Keratinocyte (primary cell): ENCODE measurements at regions not wholly inside any gene's neighbourhood (a gene's known extent, or its start where the extent isn't known, plus 50 kb on each side); places are given as distances from the start of the nearest gene placed in this dataset.

Experiments used
- DNase-seq: peaks from one replicate; pipeline ENCODE4 v3.0.0-alpha.2; 2011; ENCODE audit warnings: low read depth, missing footprints, low spot score
- FAIRE-seq: peaks from 2 replicates; lab custom pipeline; 2011; peaks lifted over from hg19 to GRCh38; lab: Jason Lieb, UNC
- H2AFZ ChIP-seq: 2 replicates; pipeline ENCODE4 v1.6.0; 2012; ENCODE audit warnings: low read length, control low read depth, inconsistent platforms; ENCODE audit not compliant: control insufficient read depth
- H3K27ac ChIP-seq: 2 replicates; pipeline ENCODE4 v1.5.1; 2011; ENCODE audit warnings: low read length; ENCODE audit not compliant: control insufficient read depth, insufficient read depth
- H3K27me3 ChIP-seq: 3 replicates; pipeline ENCODE4 v1.6.0; 2011; ENCODE audit warnings: low read length; ENCODE audit not compliant: control insufficient read depth, insufficient read depth; ENCODE audit errors: extremely low read depth
- H3K36me3 ChIP-seq, 2 experiments: 2 replicates in 1 of 2; 3 replicates in 1 of 2; pipeline ENCODE4 v1.5.1; 2011; ENCODE audit warnings: low read length in 2 of 2, mild to moderate bottlenecking in 1 of 2; ENCODE audit not compliant: control insufficient read depth in 2 of 2, insufficient read depth in 2 of 2; ENCODE audit errors: extremely low read depth in 1 of 2
- H3K4me1 ChIP-seq: 3 replicates; pipeline ENCODE4 v1.5.1; 2011; ENCODE audit warnings: low read length; ENCODE audit not compliant: control insufficient read depth, insufficient read depth; ENCODE audit errors: extremely low read depth
- H3K4me2 ChIP-seq: 3 replicates; pipeline ENCODE4 v1.6.0; 2011; ENCODE audit warnings: low read depth, low read length; ENCODE audit not compliant: control insufficient read depth, insufficient read depth; ENCODE audit errors: extremely low read depth
- H3K4me3 ChIP-seq, 3 experiments: fragments of 200-600 bp in 1 of 3; sonication (generic) in 1 of 3; 2 replicates in 2 of 3; 3 replicates in 1 of 3; pipeline ENCODE4 v1.5.1; 2011 to 2016; ENCODE audit warnings: low read length in 3 of 3, mild to moderate bottlenecking in 3 of 3, control low read depth in 2 of 3, inconsistent platforms in 1 of 3, low read depth in 1 of 3, mixed read lengths in 1 of 3, mixed run types in 1 of 3, moderate library complexity in 1 of 3; ENCODE audit not compliant: control insufficient read depth in 2 of 3, insufficient read depth in 2 of 3; ENCODE audit errors: extremely low read depth in 1 of 3
- H3K79me2 ChIP-seq: 2 replicates; pipeline ENCODE4 v1.6.0; 2012; ENCODE audit warnings: low read length; ENCODE audit not compliant: control insufficient read depth, insufficient read depth
- H3K9ac ChIP-seq: 3 replicates; pipeline ENCODE4 v1.6.0; 2011; ENCODE audit warnings: low read length; ENCODE audit not compliant: control insufficient read depth, insufficient read depth; ENCODE audit errors: extremely low read depth
- H3K9me1 ChIP-seq: 3 replicates; pipeline ENCODE4 v1.6.0; 2011; ENCODE audit warnings: low read length; ENCODE audit not compliant: control insufficient read depth, insufficient read depth; ENCODE audit errors: extremely low read depth
- H3K9me3 ChIP-seq: 2 replicates; pipeline ENCODE4 v1.5.1; 2012; ENCODE audit warnings: low read depth, low read length; ENCODE audit not compliant: control insufficient read depth
- H4K20me1 ChIP-seq: 3 replicates; pipeline ENCODE4 v1.6.0; 2011; ENCODE audit warnings: low read length; ENCODE audit not compliant: control insufficient read depth, insufficient read depth; ENCODE audit errors: extremely low read depth
- EZH2 ChIP-seq: IDR thresholded peaks from one replicate; pipeline ENCODE4 v1.6.1; 2012; ENCODE audit warnings: inconsistent platforms, mild to moderate bottlenecking, low read length, moderate library complexity
- dilution Hi-C: fragments of 300-500 bp; cut with MboI; formaldehyde crosslinking; loops from one replicate; pipeline ENCODE4 v1.7.0; 2020; ENCODE audit warnings: low sequenced_read_pairs; ENCODE audit not compliant: extremely low pct_ligation_motif_present
- TF ChIP-seq, protein P1 (sequence below), 3 experiments: IDR thresholded peaks in 1 of 3; conservative IDR thresholded peaks in 1 of 3; optimal IDR thresholded peaks in 1 of 3; 2 replicates in 2 of 3; 3 replicates in 1 of 3; pipeline versions ENCODE3 to v1.5.1; 2011; ENCODE audit warnings: low read length in 3 of 3, mild to moderate bottlenecking in 3 of 3, moderate library complexity in 2 of 3, control low read depth in 1 of 3, inconsistent platforms in 1 of 3; ENCODE audit not compliant: insufficient read depth in 2 of 3; ENCODE audit errors: extremely low read depth in 1 of 3

GRCh38 chr18:67583621-67584020 is 67.1 kb upstream of the DSEL start:
- TF ChIP-seq EZH2 = no peak
- TF ChIP-seq, protein P1, sequence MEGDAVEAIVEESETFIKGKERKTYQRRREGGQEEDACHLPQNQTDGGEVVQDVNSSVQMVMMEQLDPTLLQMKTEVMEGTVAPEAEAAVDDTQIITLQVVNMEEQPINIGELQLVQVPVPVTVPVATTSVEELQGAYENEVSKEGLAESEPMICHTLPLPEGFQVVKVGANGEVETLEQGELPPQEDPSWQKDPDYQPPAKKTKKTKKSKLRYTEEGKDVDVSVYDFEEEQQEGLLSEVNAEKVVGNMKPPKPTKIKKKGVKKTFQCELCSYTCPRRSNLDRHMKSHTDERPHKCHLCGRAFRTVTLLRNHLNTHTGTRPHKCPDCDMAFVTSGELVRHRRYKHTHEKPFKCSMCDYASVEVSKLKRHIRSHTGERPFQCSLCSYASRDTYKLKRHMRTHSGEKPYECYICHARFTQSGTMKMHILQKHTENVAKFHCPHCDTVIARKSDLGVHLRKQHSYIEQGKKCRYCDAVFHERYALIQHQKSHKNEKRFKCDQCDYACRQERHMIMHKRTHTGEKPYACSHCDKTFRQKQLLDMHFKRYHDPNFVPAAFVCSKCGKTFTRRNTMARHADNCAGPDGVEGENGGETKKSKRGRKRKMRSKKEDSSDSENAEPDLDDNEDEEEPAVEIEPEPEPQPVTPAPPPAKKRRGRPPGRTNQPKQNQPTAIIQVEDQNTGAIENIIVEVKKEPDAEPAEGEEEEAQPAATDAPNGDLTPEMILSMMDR (optimal IDR thresholded peaks at IDR 0.05 in 1 of 3, IDR thresholded peaks at IDR 0.05 in 1 of 3, conservative IDR thresholded peaks at IDR 0.05 in 1 of 3; ENCODE audit: extremely low read depth in 1 of 3, insufficient read depth in 2 of 3, low read length in 3 of 3) = no peak
- no peaks in the 10 kb centered on the region for H3K27me3 ChIP-seq
- no peak for FAIRE-seq
- H3K4me3 ChIP-seq = no peak overlapping the region
- no peak overlapping the region for H3K27ac ChIP-seq
- dilution Hi-C loops = no loop called here
- no peaks in the 10 kb centered on the region for H3K4me1 ChIP-seq
- no peaks in the 10 kb centered on the region for H4K20me1 ChIP-seq
- no peak overlapping the region for H3K4me2 ChIP-seq
- no peaks in the 10 kb centered on the region for H3K36me3 ChIP-seq
- H3K9ac ChIP-seq = no peak overlapping the region
- H3K79me2 ChIP-seq = no peaks in the 10 kb centered on the region
- H2AFZ ChIP-seq = no peak overlapping the region
- DNase-seq = no peak
- H3K9me3 ChIP-seq = no peaks in the 10 kb centered on the region
- no peaks in the 10 kb centered on the region for H3K9me1 ChIP-seq

DNA sequence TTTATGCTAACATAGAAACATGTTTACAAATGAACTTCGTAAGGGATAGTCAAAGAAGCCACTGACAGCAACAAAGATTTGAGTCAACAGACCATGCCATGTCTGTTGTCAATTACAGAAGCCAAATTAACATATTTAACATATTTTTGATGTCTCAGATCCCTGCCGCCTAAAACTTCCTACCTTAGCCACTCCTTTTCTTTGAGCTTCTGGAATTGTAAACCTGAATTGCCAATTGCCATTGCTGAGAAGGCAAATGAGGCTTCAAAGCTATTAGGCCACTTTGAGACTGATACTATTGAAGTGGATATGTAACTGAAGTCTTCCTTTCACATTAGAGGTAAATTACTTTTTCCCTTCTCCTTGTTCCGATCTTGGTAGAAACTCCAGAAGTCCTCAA is 66.0 kb upstream of the DSEL start:
- Histone ChIP-seq H3K9me1 (no peaks in the 10 kb centered on the region), H4K20me1 (no peaks in the 10 kb centered on the region), H3K27ac (no peak overlapping the region), H3K9ac (no peak overlapping the region), H3K36me3 (no peaks in the 10 kb centered on the region), H2AFZ (no peak overlapping the region), H3K4me3 (no peak overlapping the region), H3K27me3 (no peaks in the 10 kb centered on the region), H3K4me2 (no peak overlapping the region), H3K79me2 (no peaks in the 10 kb centered on the region), H3K4me1 (no peaks in the 10 kb centered on the region), H3K9me3 (no peaks in the 10 kb centered on the region)
- TF ChIP-seq, protein P1 (optimal IDR thresholded peaks at IDR 0.05 in 1 of 3, IDR thresholded peaks at IDR 0.05 in 1 of 3, conservative IDR thresholded peaks at IDR 0.05 in 1 of 3; ENCODE audit: extremely low read depth in 1 of 3, insufficient read depth in 2 of 3, low read length in 3 of 3) = no peak
- no peak for TF ChIP-seq EZH2
- no peak for FAIRE-seq
- dilution Hi-C loops = no loop called here
- DNase-seq = no peak
